Dedifferentiated amniotic fluid mesenchymal stem cell (primary cell): ENCODE measurements at regions not wholly inside any gene's neighbourhood (a gene's known extent, or its start where the extent isn't known, plus 50 kb on each side); places are given as distances from the start of the nearest gene placed in this dataset.

Experiments
- DNase-seq: peaks from one replicate; pipeline ENCODE4 v3.0.0-alpha.2; 2016; ENCODE audit errors: extremely low spot score

- DNase-seq, result no peak
These were observed 99.5 kb downstream of the MAFB start for GRCh38 chr20:40589581-40589980.

GRCh38 chr20:40588891-40589290, 100.1 kb downstream of the MAFB start:
- DNase-seq, result no peak

- DNase-seq, result no peak
These were observed 102.0 kb downstream of the MAFB start for GRCh38 chr20:40587038-40587437.

GRCh38 chr20:40584130-40584809, 104.8 kb downstream of the MAFB start:
- DNase-seq, result no peak

- DNase-seq, result no peak
These were observed 105.4 kb downstream of the MAFB start for GRCh38 chr20:40583636-40584035.

- DNase-seq, result no peak
These were observed 105.8 kb downstream of the MAFB start for GRCh38 chr20:40583205-40583604.

GRCh38 chr20:40582531-40582930, 106.5 kb downstream of the MAFB start:
- DNase-seq, result no peak

GRCh38 chr20:40579701-40580100, 109.3 kb downstream of the MAFB start:
- DNase-seq, result no peak

GRCh38 chr20:40578961-40579360, 110.1 kb downstream of the MAFB start:
- no peak for DNase-seq

GRCh38 chr20:40575851-40576250, 113.2 kb downstream of the MAFB start:
- no peak for DNase-seq

- DNase-seq, result no peak
These were observed 116.8 kb downstream of the MAFB start for GRCh38 chr20:40572251-40572650.

GRCh38 chr20:40571639-40572038, 117.4 kb downstream of the MAFB start:
- DNase-seq, result no peak

- DNase-seq, result no peak
These were observed 120.8 kb downstream of the MAFB start for GRCh38 chr20:40568200-40568599.

GRCh38 chr20:40565682-40566040, 123.4 kb downstream of the MAFB start:
- no peak for DNase-seq

- DNase-seq, result no peak
These were observed 123.9 kb downstream of the MAFB start for GRCh38 chr20:40565001-40565681.

GRCh38 chr20:40563296-40563950, 125.6 kb downstream of the MAFB start:
- DNase-seq, result no peak

GRCh38 chr20:40562031-40562430, 127.0 kb downstream of the MAFB start:
- no peak for DNase-seq

- no peak for DNase-seq
These were observed 127.8 kb downstream of the MAFB start for GRCh38 chr20:40561187-40561586.

GRCh38 chr20:40558212-40558611, 130.8 kb downstream of the MAFB start:
- DNase-seq, result no peak

- no peak for DNase-seq
These were observed 137.9 kb downstream of the MAFB start for GRCh38 chr20:40551125-40551530.

GRCh38 chr20:40547483-40548091, 141.4 kb downstream of the MAFB start:
- no peak for DNase-seq

GRCh38 chr20:40545478-40545877, 143.6 kb downstream of the MAFB start:
- no peak for DNase-seq

- DNase-seq, result no peak
These were observed 147.0 kb downstream of the MAFB start for GRCh38 chr20:40542065-40542464.
